ENCODE measurements at regions not wholly inside any gene's neighbourhood (a gene's known extent, or its start where the extent isn't known, plus 50 kb on each side); places are given as distances from the start of the nearest gene placed in this dataset.
A peak's percentile ranks its signal among the peaks of the same experiment; 100 is the strongest.
"Not testable (repeated sequence)": the region's sequence is repeated elsewhere in the genome, so short reads cannot be mapped to it uniquely, and the experiment has no call there.

DNA sequence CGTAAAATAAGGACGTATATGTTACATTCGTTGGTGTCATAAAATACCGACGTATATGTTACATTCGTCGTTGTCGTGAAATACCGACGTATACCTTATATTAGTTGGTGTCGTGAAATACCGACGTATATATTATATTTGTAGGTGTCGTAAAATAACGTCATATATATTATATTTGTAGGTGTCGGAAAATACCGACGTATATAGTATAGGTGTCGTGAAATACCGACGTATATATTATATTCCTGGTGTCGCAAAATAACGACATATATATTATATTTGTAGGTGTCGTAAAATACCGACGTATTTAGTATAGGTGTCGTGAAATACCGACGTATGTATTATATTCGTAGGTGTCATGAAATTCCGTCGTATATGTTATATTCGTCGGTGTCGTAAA is 459.5 kb downstream of the CPXCR1 start:
- H3K9me3 ChIP-seq: peaks cover 10% of the 10 kb centered on the region; the same call in 2 of the 3 replicates
- H3K4me2 ChIP-seq; ATAC-seq; DNase-seq (ENCODE audit: low read depth in 1 of 2, low spot score in 1 of 2); CTCF ChIA-PET; FAIRE-seq; H3K4me1 ChIP-seq; H3K4me3 ChIP-seq; POLR2A ChIA-PET; H3K27ac ChIP-seq: not testable (repeated sequence)
- WGBS (ENCODE audit: missing lambda C conversion rate): 87% methylated on average over 29 of the region's 35 CpGs

- H3K9me3 ChIP-seq; H3K4me1 ChIP-seq; H3K4me2 ChIP-seq; H3K27ac ChIP-seq; FAIRE-seq; CTCF ChIA-PET; DNase-seq (ENCODE audit: low read depth in 1 of 2, low spot score in 1 of 2); ATAC-seq; POLR2A ChIA-PET; H3K4me3 ChIP-seq: not testable (repeated sequence)
- 0% methylated on average over 1 of the region's 1 CpG for WGBS (ENCODE audit: missing lambda C conversion rate)
These were observed 467.9 kb downstream of the CPXCR1 start for GRCh38 chrX:89214773-89215446.

DNA sequence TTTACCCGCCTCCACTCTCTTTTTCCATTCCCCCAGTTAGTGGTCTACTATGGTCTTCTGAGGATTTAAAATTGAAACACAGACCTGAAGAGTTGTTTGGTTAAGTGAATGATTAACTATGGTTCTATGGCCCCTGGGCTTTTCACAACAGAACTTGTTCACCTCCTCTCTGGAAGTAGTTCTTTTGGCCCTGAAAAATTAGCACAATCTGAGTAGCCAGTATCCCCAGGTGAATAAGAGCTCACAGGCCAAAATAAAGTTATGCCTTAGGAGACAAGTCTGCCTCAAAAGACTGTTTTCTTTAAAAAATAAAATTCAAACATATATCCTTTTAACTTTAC is 468.4 kb downstream of the CPXCR1 start:
- CTCF ChIA-PET; DNase-seq (ENCODE audit: low read depth in 1 of 2, low spot score in 1 of 2); H3K4me3 ChIP-seq; H3K27ac ChIP-seq; H3K4me1 ChIP-seq; H3K9me3 ChIP-seq; POLR2A ChIA-PET; H3K4me2 ChIP-seq; ATAC-seq: not testable (repeated sequence)
- peak; percentile 49 for FAIRE-seq
- whole genome bisulfite sequencing (ENCODE audit: missing lambda C conversion rate): no CpG with 5 or more reads among the region's 1 CpG
